CD4-positive, alpha-beta memory T cell (primary cell): ENCODE measurements at regions not wholly inside any gene's neighbourhood (a gene's known extent, or its start where the extent isn't known, plus 50 kb on each side); places are given as distances from the start of the nearest gene placed in this dataset.

Experiments
- CTCF ChIA-PET: fragments of 350-600 bp; sonication (Branson Sonifier 250); formaldehyde crosslinking; loops from one replicate; lab custom pipeline; 2021; ENCODE audit warnings: inconsistent platforms; ENCODE audit not compliant: partially characterized antibody; lab: Charles Lee
- POLR2A ChIA-PET: fragments of 350-600 bp; sonication (Branson Sonifier 250); formaldehyde crosslinking; loops from one replicate; lab custom pipeline; 2021; ENCODE audit not compliant: partially characterized antibody; lab: Charles Lee
- DNase-seq, 5 donors: peaks; one replicate each; pipeline versions ENCODE4 v3.0.0 to v3.0.0-alpha.2; 2020 to 2022; ENCODE audit warnings: mixed read lengths in 1 of 5
- H3K27ac ChIP-seq: one replicate; pipeline ENCODE4 v1.7.0; 2013; ENCODE audit warnings: low read depth, low read length
- H3K27me3 ChIP-seq: 2 replicates; pipeline ENCODE4 v1.7.0; 2013; ENCODE audit warnings: mild to moderate bottlenecking, low read length, moderate library complexity; ENCODE audit not compliant: insufficient read depth
- H3K36me3 ChIP-seq: 2 replicates; pipeline ENCODE4 v1.7.0; 2013; ENCODE audit warnings: mild to moderate bottlenecking, low read length, moderate library complexity; ENCODE audit not compliant: insufficient read depth
- H3K4me1 ChIP-seq: 2 replicates; pipeline ENCODE4 v1.7.0; 2013; ENCODE audit warnings: mild to moderate bottlenecking, low read length, moderate library complexity; ENCODE audit not compliant: insufficient read depth
- H3K4me3 ChIP-seq, 2 donors: one replicate each; pipeline ENCODE4 v1.7.0; 2013; ENCODE audit warnings: low read length in 2 of 2, mild to moderate bottlenecking in 1 of 2
- H3K9me3 ChIP-seq, 2 donors: one replicate each; pipeline ENCODE4 v1.7.0; 2013; ENCODE audit warnings: low read length in 2 of 2, control low read depth in 1 of 2; ENCODE audit not compliant: control insufficient read depth in 1 of 2
- H3K27ac Mint-ChIP-seq, 7 donors: one replicate each; pipeline ENCODE4 v1.8.0; 2020 to 2021; ENCODE audit warnings: mixed read lengths in 7 of 7, mild to moderate bottlenecking in 6 of 7, inconsistent platforms in 3 of 7, moderate library complexity in 3 of 7
- H3K27me3 Mint-ChIP-seq, 2 donors: one replicate each; pipeline ENCODE4 v1.8.0; 2020 to 2021; ENCODE audit warnings: mixed read lengths in 2 of 2
- H3K36me3 Mint-ChIP-seq, 2 donors: one replicate each; pipeline ENCODE4 v1.8.0; 2020 to 2021; ENCODE audit warnings: mixed read lengths in 2 of 2, inconsistent platforms in 1 of 2, mild to moderate bottlenecking in 1 of 2
- H3K4me1 Mint-ChIP-seq, 4 donors: one replicate each; pipeline ENCODE4 v1.8.0; 2020 to 2021; ENCODE audit warnings: mixed read lengths in 4 of 4, mild to moderate bottlenecking in 1 of 4
- H3K4me3 Mint-ChIP-seq, 8 donors: one replicate each; pipeline ENCODE4 v1.8.0; 2020 to 2021; ENCODE audit warnings: mixed read lengths in 8 of 8, mild to moderate bottlenecking in 7 of 8, moderate library complexity in 6 of 8, inconsistent platforms in 3 of 8
- H3K9me3 Mint-ChIP-seq, 8 donors: one replicate each; pipeline ENCODE4 v1.8.0; 2020 to 2021; ENCODE audit warnings: mixed read lengths in 8 of 8, mild to moderate bottlenecking in 5 of 8, inconsistent platforms in 3 of 8, moderate library complexity in 1 of 8
- intact Hi-C: fragments of 100-400 bp; cut with micrococcal nuclease; formaldehyde crosslinking; loops from one replicate; pipeline ENCODE4 v1.15.1; 2023

DNA sequence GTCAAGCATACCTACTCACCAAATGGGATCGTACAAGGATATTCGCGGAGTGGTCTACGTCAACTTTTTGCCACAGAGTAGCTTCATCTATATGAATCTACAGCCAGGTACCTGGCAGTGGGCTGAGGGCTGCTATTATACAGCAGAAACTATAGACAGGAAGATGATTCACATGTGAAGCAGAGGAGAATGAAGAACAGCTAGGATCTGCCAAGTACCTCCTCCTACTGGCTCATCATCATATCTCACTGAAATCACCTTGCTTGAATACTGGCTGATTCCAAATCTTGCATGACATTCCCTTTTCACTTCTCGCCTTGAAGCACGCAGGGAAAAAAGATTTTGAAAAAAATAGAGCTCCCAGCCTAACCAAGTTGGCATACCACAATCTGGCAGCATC is 488.7 kb upstream of the NRSN1 start:
- peaks cover 0 to 3% (median 0%) of the 10 kb centered on the region in 8 donors for H3K9me3 Mint-ChIP-seq
- H3K4me1 Mint-ChIP-seq: no peaks in the 10 kb centered on the region
- H3K9me3 ChIP-seq: no peaks in the 10 kb centered on the region
- no peaks in the 10 kb centered on the region for H3K27me3 ChIP-seq
- H3K27me3 Mint-ChIP-seq: peaks cover 0 to under 1% of the 10 kb centered on the region in 2 donors
- no peak overlapping the region for H3K4me3 ChIP-seq
- intact Hi-C loops: no loop called here
- no peak overlapping the region for H3K27ac ChIP-seq
- ChIA-PET POLR2A (no interaction called here), CTCF (no interaction called here)
- no peaks in the 10 kb centered on the region for H3K4me1 ChIP-seq
- no peak for DNase-seq
- no peak overlapping the region for H3K4me3 Mint-ChIP-seq
- H3K36me3 ChIP-seq: no peaks in the 10 kb centered on the region
- no peaks in the 10 kb centered on the region for H3K36me3 Mint-ChIP-seq
- H3K27ac Mint-ChIP-seq: no peak overlapping the region

GRCh38 chr6:23642849-23643248 is 483.2 kb upstream of the NRSN1 start:
- Mint-ChIP-seq H3K9me3 (peaks cover 0 to 4% (median 0%) of the 10 kb centered on the region in 8 donors), H3K27me3 (no peaks in the 10 kb centered on the region), H3K4me3 (no peak overlapping the region), H3K27ac (no peak overlapping the region), H3K36me3 (no peaks in the 10 kb centered on the region), H3K4me1 (no peaks in the 10 kb centered on the region)
- Histone ChIP-seq H3K4me1 (no peaks in the 10 kb centered on the region), H3K36me3 (no peaks in the 10 kb centered on the region), H3K27me3 (no peaks in the 10 kb centered on the region), H3K27ac (no peak overlapping the region), H3K4me3 (no peak overlapping the region), H3K9me3 (no peaks in the 10 kb centered on the region)
- no peak for DNase-seq
- ChIA-PET CTCF (no interaction called here), POLR2A (no interaction called here)
- intact Hi-C loops: no loop called here

GRCh38 chr6:23647045-23647444 is 479.0 kb upstream of the NRSN1 start:
- Histone ChIP-seq H3K4me3 (no peak overlapping the region), H3K27me3 (no peaks in the 10 kb centered on the region), H3K4me1 (no peaks in the 10 kb centered on the region), H3K9me3 (no peaks in the 10 kb centered on the region), H3K36me3 (no peaks in the 10 kb centered on the region), H3K27ac (no peak overlapping the region)
- no peak for DNase-seq
- Mint-ChIP-seq H3K36me3 (no peaks in the 10 kb centered on the region), H3K27me3 (no peaks in the 10 kb centered on the region), H3K4me3 (no peak overlapping the region), H3K9me3 (peaks cover 0 to 8% (median 0%) of the 10 kb centered on the region in 8 donors), H3K27ac (no peak overlapping the region), H3K4me1 (no peaks in the 10 kb centered on the region)
- ChIA-PET CTCF (no interaction called here), POLR2A (no interaction called here)
- intact Hi-C loops: no loop called here

GRCh38 chr6:23650676-23651075 is 475.3 kb upstream of the NRSN1 start:
- ChIA-PET CTCF (no interaction called here), POLR2A (no interaction called here)
- H3K4me3 ChIP-seq: no peak overlapping the region
- H3K36me3 ChIP-seq: no peaks in the 10 kb centered on the region
- H3K4me3 Mint-ChIP-seq: no peak overlapping the region
- peaks cover 0 to 5% (median 0%) of the 10 kb centered on the region in 8 donors for H3K9me3 Mint-ChIP-seq
- H3K27ac Mint-ChIP-seq: no peak overlapping the region
- no peaks in the 10 kb centered on the region for H3K4me1 Mint-ChIP-seq
- DNase-seq: peak in 1 of 5 donors; percentile 28
- H3K27ac ChIP-seq: no peak overlapping the region
- H3K36me3 Mint-ChIP-seq: no peaks in the 10 kb centered on the region
- intact Hi-C loops: no loop called here
- no peaks in the 10 kb centered on the region for H3K27me3 Mint-ChIP-seq
- H3K4me1 ChIP-seq: no peaks in the 10 kb centered on the region
- no peaks in the 10 kb centered on the region for H3K9me3 ChIP-seq
- no peaks in the 10 kb centered on the region for H3K27me3 ChIP-seq

DNA sequence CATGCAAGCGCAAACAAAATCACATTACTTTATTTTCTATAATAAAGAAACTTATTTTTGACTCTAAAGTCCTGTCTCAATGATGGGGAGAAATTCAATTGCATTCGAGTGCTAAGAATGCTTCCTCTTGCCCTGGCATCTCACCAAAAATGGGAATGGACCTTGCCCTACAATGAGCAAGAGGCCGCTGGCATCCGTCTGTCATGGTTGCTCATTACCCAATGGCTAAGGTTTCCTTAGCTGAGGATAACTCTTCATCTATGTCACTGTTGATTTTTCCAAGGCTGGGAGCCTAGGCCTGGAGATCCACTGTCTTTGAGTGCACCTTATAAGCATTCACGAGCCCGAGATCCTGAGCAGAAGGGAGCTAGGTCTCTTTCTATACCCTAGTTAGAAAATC is 471.3 kb upstream of the NRSN1 start:
- no peaks in the 10 kb centered on the region for H3K36me3 ChIP-seq
- no peaks in the 10 kb centered on the region for H3K4me1 Mint-ChIP-seq
- no peak overlapping the region for H3K4me3 Mint-ChIP-seq
- no peak for DNase-seq
- POLR2A ChIA-PET: no interaction called here
- H3K9me3 Mint-ChIP-seq: peaks cover 0 to 8% (median under 1%) of the 10 kb centered on the region in 8 donors
- CTCF ChIA-PET: no interaction called here
- H3K9me3 ChIP-seq: no peaks in the 10 kb centered on the region
- H3K27me3 Mint-ChIP-seq: no peaks in the 10 kb centered on the region
- no peak overlapping the region for H3K4me3 ChIP-seq
- H3K36me3 Mint-ChIP-seq: no peaks in the 10 kb centered on the region
- H3K27ac ChIP-seq: no peak overlapping the region
- H3K4me1 ChIP-seq: no peaks in the 10 kb centered on the region
- H3K27me3 ChIP-seq: no peaks in the 10 kb centered on the region
- no peak overlapping the region for H3K27ac Mint-ChIP-seq
- intact Hi-C loops: no loop called here

DNA sequence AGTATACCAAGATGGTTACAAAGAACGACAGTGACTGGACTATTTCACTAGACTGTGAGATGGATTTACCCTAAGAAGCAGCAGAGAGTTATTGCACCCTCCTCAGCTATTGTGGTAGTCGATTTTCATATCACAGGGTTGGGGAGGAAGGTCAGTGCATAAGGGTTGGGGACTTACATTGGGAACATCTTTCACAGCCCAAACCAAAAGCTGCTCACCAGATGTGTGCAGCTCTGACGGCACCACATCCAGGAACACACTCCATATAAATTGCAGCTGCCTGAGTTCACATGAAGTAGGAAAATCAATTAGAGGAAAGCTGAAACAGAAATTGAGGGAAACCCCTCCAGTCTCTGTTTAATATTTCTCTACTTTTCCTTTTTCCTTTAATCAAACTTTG is 470.5 kb upstream of the NRSN1 start:
- DNase-seq: no peak
- Histone ChIP-seq H3K4me1 (no peaks in the 10 kb centered on the region), H3K36me3 (no peaks in the 10 kb centered on the region), H3K4me3 (no peak overlapping the region), H3K9me3 (no peaks in the 10 kb centered on the region), H3K27ac (no peak overlapping the region), H3K27me3 (no peaks in the 10 kb centered on the region)
- no peaks in the 10 kb centered on the region for H3K27me3 Mint-ChIP-seq
- no peaks in the 10 kb centered on the region for H3K4me1 Mint-ChIP-seq
- no peaks in the 10 kb centered on the region for H3K36me3 Mint-ChIP-seq
- CTCF ChIA-PET: no interaction called here
- no peak overlapping the region for H3K4me3 Mint-ChIP-seq
- intact Hi-C loops: no loop called here
- no peak overlapping the region for H3K27ac Mint-ChIP-seq
- H3K9me3 Mint-ChIP-seq: peaks cover 0 to 8% (median 2%) of the 10 kb centered on the region in 8 donors
- POLR2A ChIA-PET: no interaction called here

DNA sequence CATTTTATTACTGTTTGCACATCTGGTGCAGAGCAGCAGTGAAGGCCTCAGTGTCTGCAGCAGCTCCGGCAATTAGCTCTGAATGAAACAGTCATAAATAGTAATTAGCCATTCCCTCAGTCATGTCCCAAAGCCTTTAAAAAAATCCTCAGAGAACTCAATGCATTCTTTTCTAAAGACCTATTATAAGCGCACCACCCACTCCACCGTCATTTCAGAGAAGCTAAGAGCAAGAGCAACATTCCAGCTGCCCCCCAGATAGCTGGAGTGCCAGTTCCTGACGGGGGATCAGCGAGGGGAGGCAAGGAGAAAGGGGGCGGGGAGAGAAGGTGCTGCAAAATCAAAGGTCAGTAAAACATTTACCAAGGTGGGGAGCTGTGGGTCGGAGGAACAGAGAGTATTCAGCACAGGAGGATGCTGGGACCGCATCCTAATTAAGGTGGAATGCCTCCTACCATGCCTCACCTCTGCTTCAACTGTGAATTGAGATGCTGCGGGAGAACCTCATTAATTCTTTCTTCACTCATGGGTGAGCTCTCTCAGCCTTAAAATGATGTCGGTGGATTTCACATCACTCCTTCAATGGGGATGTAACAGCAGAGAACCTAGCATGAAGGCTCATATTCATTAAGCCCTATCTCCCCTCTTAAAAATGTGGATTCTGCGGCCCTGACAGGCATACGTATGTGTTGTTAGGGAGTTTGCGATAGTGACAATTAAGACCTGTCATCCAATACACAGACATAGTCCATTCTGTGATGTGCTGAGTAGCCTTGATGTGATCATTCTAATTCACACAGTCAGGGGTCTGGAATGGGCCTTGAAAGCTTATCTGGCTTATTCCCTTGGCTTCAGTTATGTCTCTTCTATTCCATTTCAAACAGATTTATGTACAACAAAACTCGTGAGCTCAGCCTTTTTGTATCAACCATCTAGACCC is 469.5 kb upstream of the NRSN1 start:
- intact Hi-C loops: no loop called here
- no peaks in the 10 kb centered on the region for H3K27me3 ChIP-seq
- no peak for DNase-seq
- no peak overlapping the region for H3K27ac Mint-ChIP-seq
- H3K4me1 Mint-ChIP-seq: no peaks in the 10 kb centered on the region
- H3K9me3 ChIP-seq: no peaks in the 10 kb centered on the region
- no peaks in the 10 kb centered on the region for H3K27me3 Mint-ChIP-seq
- no peak overlapping the region for H3K27ac ChIP-seq
- no peak overlapping the region for H3K4me3 Mint-ChIP-seq
- no peaks in the 10 kb centered on the region for H3K36me3 Mint-ChIP-seq
- H3K9me3 Mint-ChIP-seq: peaks cover 0 to 8% (median 3%) of the 10 kb centered on the region in 8 donors
- ChIA-PET POLR2A (no interaction called here), CTCF (no interaction called here)
- no peaks in the 10 kb centered on the region for H3K4me1 ChIP-seq
- H3K36me3 ChIP-seq: no peaks in the 10 kb centered on the region
- H3K4me3 ChIP-seq: no peak overlapping the region
